ENCODE measurements at regions not wholly inside any gene's neighbourhood (a gene's known extent, or its start where the extent isn't known, plus 50 kb on each side); places are given as distances from the start of the nearest gene placed in this dataset.

- no peak for DNase-seq
These were observed 136.1 kb downstream of the PAPOLA start for GRCh38 chr14:96638041-96638855.

DNA sequence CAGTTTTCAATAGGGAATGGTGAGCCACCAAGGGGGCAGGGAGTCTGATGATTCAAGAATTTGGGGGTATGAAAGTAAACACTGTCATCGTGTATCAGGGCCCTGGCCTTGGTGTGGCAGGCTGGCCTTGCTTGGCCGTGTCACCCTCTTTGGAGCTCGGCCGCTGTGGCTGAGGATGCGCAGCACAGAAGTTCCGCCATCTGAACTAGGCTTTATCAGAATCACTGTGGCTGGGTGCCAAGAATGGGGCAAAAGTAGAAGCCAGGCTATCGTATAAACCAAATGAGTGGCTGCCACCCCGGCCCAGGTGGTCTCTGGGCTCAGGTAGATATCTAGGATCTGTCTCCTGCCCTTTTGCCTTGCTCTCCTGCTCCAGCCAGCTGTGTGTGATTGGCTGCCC, 137.4 kb downstream of the PAPOLA start:
- DNase-seq, result no peak

- no peak for DNase-seq
These were observed 146.5 kb downstream of the PAPOLA start for GRCh38 chr14:96648506-96649326.

- DNase-seq, result no peak
These were observed 147.1 kb downstream of the PAPOLA start for GRCh38 chr14:96649327-96649601.

DNA sequence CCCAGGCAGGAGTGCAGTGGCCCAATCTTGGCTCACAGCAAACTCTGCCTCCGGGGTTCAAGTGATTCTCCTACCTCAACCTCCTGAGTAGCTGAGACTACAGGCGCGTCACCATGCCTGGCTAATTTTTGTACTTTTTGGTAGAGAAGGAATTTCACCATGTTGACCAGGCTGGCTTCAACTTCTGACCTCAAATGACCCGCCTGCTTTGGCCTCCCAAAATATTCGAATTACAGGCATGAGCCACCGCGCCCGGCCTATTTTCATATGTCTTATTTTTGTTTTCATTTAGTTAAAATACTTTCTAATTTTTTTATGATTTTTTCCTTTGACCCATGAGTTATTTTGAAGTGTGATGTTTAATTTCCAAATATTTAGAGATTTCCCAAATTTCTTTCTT, 143.6 kb upstream of the VRK1 start:
- no peak for DNase-seq

DNA sequence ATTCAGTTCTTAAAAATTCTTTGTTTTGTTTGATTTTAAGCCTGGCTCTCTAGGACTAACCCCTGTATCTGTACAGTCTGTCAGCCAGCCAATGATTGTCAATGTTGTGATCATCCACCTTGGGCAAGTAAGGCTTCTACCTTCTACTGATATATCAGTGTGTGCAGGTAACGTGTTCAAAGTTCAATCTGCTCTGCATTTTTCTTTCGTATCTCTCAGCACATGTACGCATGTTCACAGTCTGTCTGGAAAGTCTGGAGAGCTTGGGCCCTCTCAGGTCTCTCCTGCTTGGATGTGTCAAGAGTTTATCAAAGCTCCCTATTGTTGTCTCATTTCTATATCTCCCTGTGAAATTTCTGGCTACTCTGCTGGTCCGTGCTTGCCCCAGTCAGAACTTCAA, 138.6 kb upstream of the VRK1 start:
- DNase-seq, result no peak

- DNase-seq, result no peak
These were observed 137.1 kb upstream of the VRK1 start for GRCh38 chr14:96660123-96660522.

DNA sequence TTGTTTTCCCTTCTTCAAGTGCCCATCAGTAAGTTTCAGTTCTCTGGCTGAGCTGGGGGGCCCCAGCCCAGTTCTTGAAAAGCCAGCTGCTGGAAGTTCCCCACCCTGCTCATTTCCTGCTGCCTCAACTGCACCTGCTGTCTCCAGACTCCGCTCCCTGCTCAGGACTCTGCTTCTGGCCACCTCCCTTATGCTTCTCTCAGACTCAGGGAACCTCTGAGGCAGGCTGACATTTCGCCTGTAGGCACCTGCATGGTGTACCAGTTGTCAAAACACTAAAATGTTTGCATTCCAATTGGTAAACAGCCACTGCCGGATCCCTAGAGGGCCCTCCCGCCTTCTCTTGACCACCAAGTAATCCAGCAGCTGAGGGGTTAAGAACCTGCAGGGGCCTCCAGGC, 136.5 kb upstream of the VRK1 start:
- no peak for DNase-seq

- DNase-seq, result no peak
These were observed 135.8 kb upstream of the VRK1 start for GRCh38 chr14:96661244-96661969.

- DNase-seq, result no peak
These were observed 134.8 kb upstream of the VRK1 start for GRCh38 chr14:96662116-96662970.

DNA sequence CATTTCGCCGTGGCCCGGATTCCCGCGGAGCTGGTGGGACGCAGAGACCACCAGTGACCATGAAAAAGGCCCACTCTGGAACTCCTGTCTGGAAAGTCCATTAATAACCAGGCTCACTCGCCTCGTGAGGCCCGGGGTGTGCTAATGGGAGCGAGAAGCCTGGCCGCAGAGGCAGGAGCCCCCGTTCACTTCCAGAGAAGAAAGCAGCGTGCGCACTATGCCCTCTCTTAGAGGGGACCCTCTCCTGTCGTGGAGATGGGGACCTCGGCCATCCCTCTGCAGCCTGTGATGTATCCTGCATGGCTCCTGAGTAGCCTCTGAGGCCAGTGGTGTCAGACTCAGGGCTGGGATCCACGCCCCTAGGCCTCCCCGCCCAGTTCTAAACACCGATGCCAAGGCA, 134.1 kb upstream of the VRK1 start:
- DNase-seq, result no peak

DNA sequence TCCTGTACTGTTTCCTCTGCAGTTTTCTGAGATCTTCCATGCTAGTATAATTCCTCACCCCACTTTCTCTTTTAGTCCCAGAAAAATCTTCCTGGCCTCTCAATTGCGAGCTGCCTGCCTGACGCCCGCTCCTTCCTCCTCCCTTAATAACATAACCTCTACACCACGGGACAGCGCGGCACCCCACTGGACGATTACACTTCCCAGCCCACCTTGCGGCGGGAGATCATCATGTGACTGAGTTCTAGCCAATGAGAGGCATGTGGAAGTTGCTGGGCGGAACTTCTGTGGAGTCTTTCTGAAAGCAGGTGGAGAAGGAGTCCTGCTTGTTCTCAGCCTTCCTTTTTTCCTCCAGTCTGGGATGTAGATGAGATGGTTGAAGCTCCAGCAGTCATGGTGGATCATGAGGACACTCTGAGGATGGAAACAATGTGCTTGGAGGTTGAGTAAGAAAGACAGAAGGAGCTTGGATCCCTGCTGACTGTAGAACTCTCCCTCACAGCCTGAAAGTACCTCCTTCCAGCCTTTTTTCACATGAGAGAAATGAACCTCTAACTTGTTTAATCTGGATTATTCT, 133.6 kb upstream of the VRK1 start:
- no peak for DNase-seq

GRCh38 chr14:96666088-96666487, 131.1 kb upstream of the VRK1 start:
- DNase-seq, result no peak

DNA sequence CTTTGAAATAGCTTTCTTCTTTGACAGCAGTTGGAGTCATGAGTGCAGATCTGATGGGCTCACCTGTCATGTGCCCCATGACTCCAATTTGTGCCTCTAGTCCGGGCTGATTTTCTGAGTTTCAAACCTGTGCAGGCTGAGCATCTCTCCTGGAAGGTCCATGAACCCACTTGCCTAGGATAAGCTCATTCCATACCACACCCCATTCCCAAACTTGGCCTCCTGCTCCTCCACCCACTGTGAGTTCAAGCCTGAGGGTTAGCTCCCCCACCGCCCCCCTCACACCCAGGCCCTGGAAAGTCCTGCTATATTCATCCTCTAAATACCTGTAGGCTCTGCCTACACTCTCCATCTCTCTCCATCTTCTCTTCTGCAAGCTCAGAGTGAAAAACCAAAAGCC, 126.8 kb upstream of the VRK1 start:
- DNase-seq, result no peak

GRCh38 chr14:96671218-96671617, 126.0 kb upstream of the VRK1 start:
- no peak for DNase-seq

DNA sequence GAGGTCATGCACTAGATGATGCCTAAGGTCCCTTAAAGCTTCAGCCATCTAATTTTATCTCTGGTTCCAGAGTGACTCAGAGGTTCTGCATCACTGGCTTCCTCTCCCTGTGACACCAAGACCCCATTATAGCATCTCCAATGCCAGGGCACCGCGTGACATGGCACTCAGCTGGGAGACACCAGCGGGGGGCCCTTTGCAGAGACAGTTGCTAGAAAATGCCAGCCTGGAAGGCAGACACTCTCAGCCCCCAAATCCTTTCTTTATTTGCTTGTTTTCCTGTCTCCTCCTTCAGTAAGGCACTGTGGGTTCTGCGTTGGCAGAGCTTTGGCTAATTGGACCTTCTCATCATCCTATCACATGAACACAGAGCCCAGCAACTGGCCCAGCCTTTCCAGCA, 123.5 kb upstream of the VRK1 start:
- no peak for DNase-seq

GRCh38 chr14:96674121-96674520, 123.1 kb upstream of the VRK1 start:
- no peak for DNase-seq

- DNase-seq, result no peak
These were observed 121.0 kb upstream of the VRK1 start for GRCh38 chr14:96676166-96676565.

- DNase-seq, result no peak
These were observed 115.4 kb upstream of the VRK1 start for GRCh38 chr14:96681829-96682228.

DNA sequence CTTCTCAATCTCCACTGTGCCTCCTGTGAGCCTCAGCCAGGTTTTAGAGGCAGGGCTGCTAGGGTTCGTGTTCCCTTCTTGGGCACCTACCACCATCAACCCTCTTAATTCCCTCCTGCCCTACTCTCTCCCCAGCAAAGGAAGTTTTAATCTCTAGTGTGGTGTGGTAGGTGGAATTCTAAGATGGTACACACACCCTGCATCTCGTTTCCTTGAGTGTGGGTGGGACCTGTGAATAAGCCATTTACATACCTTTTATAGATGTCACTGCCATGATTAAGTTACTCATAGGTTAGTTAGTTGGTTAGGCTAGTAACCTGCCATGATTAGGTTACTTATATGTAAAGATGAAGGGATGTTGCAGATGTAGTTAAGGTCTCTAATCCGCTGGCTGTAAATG, 114.8 kb upstream of the VRK1 start:
- no peak for DNase-seq

DNA sequence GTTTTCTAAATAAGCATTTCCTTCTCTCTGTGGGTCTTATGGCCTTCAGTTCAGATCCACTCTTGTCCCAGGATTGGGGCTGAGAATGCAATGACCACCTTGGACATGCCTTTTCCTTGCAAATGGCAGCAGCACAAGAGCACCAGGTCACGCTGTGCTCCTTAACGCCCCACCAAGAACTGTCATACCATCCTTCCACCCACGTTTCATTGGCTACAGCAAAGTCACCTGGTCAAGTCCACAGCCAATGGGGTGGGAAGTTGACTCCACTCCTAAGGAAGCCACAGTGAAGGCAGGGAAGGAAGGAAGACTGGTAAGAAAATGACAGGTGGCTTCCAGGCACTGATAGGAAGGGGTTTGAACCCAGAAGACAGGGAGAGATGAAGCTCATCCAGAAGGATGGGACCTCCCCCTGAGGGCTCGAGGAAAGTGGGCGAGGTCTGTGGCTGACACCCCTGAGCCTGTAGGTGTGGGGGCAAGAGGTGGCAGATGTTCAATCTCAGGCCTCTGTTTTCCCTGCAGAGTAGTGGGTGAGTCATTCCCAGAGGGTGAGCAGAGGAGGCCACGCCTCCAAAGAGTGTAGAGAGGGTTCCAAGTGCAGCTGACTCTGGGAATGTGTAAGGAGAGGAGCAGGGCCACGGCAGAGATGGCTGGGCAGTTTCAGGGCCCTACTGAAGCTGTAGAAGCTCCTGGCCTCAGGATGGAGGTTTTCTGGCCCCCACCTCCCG, 113.5 kb upstream of the VRK1 start:
- DNase-seq, result no peak

DNA sequence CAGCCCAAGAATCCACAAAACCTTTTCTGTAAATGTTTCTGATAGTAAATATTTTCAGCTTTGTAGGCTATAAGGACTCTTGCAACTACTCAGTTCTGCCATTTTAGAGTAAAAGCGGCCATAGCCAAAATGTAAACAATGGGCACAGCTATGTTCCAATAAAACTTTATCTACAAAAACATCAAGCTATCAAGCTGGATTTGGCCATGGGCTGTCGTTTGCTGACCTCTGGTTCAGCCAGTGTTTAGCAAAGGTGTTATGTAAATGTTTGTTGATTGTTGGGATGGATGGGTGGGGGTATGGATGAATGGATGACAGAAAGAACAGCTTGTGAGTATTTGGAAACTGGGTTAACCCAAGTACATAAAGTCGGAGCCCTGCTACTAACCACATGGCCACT, 111.1 kb upstream of the VRK1 start:
- no peak for DNase-seq
